Activated naive CD4-positive, alpha-beta T cell treated with anti-CD3 and anti-CD28 coated beads, Interleukin-2, amount 50 U/mL, for 72 hours (primary cell): ENCODE measurements at regions not wholly inside any gene's neighbourhood (a gene's known extent, or its start where the extent isn't known, plus 50 kb on each side); places are given as distances from the start of the nearest gene placed in this dataset.

ENCODE experiments used
- ATAC-seq, 2 donors: fragments of 150-1000 bp; cut with Tn5 transposase; 2 replicates each; pipeline ENCODE4 v1.10.0; 2021; ENCODE audit warnings: mild to moderate bottlenecking in 2 of 2, moderate library complexity in 2 of 2
- DNase-seq, 2 donors: peaks; one replicate each; pipeline ENCODE4 v3.0.0; 2021 to 2022; ENCODE audit warnings: low spot score in 2 of 2
- H3K27ac Mint-ChIP-seq, 2 donors: one replicate each; pipeline ENCODE4 v1.8.0; 2022; ENCODE audit warnings: mild to moderate bottlenecking in 2 of 2, mixed read lengths in 2 of 2
- H3K36me3 Mint-ChIP-seq, 2 donors: one replicate each; pipeline ENCODE4 v1.8.0; 2022; ENCODE audit warnings: mixed read lengths in 2 of 2
- H3K9me3 Mint-ChIP-seq, 2 donors: one replicate each; pipeline ENCODE4 v1.8.0; 2022; ENCODE audit warnings: mixed read lengths in 2 of 2

GRCh38 chr11:109526931-109527330 is 104.9 kb downstream of the C11orf87 start:
- DNase-seq (no peak), ATAC-seq (no peak)
- Mint-ChIP-seq H3K27ac (no peak overlapping the region), H3K9me3 (peaks cover 4 to 16% of the 10 kb centered on the region in 2 donors), H3K36me3 (no peaks in the 10 kb centered on the region)

DNA sequence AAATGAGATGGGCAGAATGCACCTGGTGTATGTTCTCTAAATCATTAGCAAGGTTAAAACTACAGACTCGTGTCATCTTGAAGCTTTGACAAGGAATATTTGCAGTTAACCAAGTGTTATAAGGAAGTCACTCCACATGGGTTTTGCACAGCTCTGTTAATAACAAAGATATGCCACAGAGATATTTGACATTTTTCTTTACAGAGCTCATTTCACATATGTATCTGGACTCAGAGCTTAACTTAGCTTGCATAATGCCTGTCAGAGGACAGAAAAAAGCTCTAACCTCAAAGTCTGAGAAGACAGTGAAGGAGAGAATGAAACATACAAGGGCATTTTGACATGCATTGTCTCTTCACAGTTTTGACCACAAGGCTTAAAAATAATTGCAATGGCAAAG is 105.5 kb downstream of the C11orf87 start:
- peaks cover 4 to 16% of the 10 kb centered on the region in 2 donors for H3K9me3 Mint-ChIP-seq
- DNase-seq, result no peak
- no peak overlapping the region for H3K27ac Mint-ChIP-seq
- no peaks in the 10 kb centered on the region for H3K36me3 Mint-ChIP-seq
- ATAC-seq, result no peak

DNA sequence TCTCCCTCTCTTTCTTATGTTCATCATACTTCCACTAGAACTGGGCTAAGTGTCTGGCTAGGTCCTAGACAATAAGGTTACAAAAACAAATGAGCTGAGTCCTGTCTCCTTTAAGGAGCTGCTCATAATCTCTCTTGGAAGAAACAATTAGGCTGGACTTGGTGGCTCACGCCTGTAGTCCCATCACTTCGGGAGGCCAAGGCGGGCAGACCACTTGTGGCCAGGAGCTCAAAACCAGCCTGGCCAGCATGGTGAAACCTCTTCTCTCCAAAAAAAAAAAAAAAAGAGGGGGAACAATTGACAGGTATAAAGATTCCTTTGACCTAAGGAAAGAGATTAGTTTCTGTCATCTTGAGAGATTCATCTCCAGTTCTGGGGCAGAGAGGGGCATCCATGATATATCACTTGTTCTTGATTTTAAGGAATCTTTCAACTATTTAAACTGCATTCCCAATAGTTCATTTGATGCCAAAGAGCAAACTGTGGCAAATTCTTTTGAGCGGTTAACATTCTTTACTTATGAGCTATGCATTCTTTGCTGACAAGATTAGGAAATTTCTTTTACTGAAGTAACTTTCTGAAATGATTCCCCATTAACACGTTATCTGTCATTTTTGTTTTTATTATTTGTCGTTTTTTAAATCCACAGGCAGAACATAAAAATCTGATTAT is 125.5 kb downstream of the C11orf87 start:
- Mint-ChIP-seq H3K27ac (no peak overlapping the region), H3K36me3 (no peaks in the 10 kb centered on the region), H3K9me3 (peaks cover 3 to 4% of the 10 kb centered on the region in 2 donors)
- DNase-seq, result no peak
- ATAC-seq, result no peak

- no peak overlapping the region for H3K27ac Mint-ChIP-seq
- no peak for DNase-seq
- no peak for ATAC-seq
- peaks cover 0 to 4% of the 10 kb centered on the region in 2 donors for H3K9me3 Mint-ChIP-seq
- no peaks in the 10 kb centered on the region for H3K36me3 Mint-ChIP-seq
These were observed 130.4 kb downstream of the C11orf87 start for GRCh38 chr11:109552376-109552775.

DNA sequence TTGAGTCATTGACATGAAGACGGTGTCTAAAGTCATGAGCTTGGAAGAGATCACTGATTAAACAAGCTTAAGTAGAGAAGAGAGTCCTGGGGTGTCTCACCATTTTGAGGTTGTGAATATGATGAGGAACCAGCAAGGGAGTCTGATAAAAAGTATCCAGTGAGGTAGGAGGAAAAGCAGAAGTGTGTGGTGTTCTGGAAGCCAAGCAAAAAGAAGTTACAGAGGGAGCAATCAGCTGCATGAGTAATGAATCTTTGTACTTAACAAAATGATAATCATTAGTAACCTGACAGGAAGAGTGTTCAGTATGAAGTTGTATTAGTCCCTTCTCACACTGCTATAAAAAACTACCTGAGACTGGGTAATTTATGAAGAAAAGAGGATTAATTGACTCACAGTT is 131.3 kb downstream of the C11orf87 start:
- no peak for ATAC-seq
- no peak for DNase-seq
- no peaks in the 10 kb centered on the region for H3K36me3 Mint-ChIP-seq
- H3K27ac Mint-ChIP-seq, result no peak overlapping the region
- peaks cover 2 to 4% of the 10 kb centered on the region in 2 donors for H3K9me3 Mint-ChIP-seq

GRCh38 chr11:109554951-109555350 is 133.0 kb downstream of the C11orf87 start:
- ATAC-seq (no peak), DNase-seq (no peak)
- peaks cover 2 to 8% of the 10 kb centered on the region in 2 donors for H3K9me3 Mint-ChIP-seq
- H3K36me3 Mint-ChIP-seq, result no peaks in the 10 kb centered on the region
- H3K27ac Mint-ChIP-seq, result no peak overlapping the region

DNA sequence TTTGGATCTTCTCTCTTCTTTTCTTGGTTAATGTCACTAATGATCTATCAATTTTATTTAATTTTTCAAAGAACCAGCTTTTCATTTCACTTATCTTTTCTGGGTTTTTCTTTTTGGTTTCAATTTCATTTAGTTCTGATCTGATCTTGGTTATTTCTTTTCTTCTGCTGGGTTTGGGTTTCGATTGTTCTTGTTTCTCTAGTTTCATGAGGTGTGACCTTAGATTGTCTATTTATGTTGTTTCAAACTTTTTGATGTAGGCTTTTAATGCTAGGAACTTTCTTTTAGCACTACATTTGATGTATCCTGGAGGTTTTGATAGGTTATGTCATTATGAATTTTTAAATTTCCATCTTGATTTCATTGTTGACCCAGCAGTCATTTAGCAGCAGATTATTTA is 142.3 kb downstream of the C11orf87 start:
- ATAC-seq (no peak), DNase-seq (no peak)
- Mint-ChIP-seq H3K27ac (no peak overlapping the region), H3K36me3 (peaks cover 4 to 7% of the 10 kb centered on the region in 2 donors), H3K9me3 (peaks cover 12 to 25% of the 10 kb centered on the region in 2 donors)

- Mint-ChIP-seq H3K27ac (no peak overlapping the region), H3K36me3 (no peaks in the 10 kb centered on the region), H3K9me3 (peaks cover 0 to 5% of the 10 kb centered on the region in 2 donors)
- no peak for ATAC-seq
- no peak for DNase-seq
These were observed 160.5 kb downstream of the C11orf87 start for GRCh38 chr11:109582470-109582869.

- Mint-ChIP-seq H3K27ac (no peak overlapping the region), H3K36me3 (no peaks in the 10 kb centered on the region), H3K9me3 (peaks cover 5% of the 10 kb centered on the region in 2 donors)
- DNase-seq (no peak), ATAC-seq (no peak)
These were observed 162.3 kb downstream of the C11orf87 start for GRCh38 chr11:109584001-109584972.

- Mint-ChIP-seq H3K36me3 (no peaks in the 10 kb centered on the region), H3K27ac (no peak overlapping the region), H3K9me3 (peaks cover 0 to 13% of the 10 kb centered on the region in 2 donors)
- ATAC-seq (no peak), DNase-seq (no peak)
These were observed 164.8 kb downstream of the C11orf87 start for GRCh38 chr11:109586789-109587188.

DNA sequence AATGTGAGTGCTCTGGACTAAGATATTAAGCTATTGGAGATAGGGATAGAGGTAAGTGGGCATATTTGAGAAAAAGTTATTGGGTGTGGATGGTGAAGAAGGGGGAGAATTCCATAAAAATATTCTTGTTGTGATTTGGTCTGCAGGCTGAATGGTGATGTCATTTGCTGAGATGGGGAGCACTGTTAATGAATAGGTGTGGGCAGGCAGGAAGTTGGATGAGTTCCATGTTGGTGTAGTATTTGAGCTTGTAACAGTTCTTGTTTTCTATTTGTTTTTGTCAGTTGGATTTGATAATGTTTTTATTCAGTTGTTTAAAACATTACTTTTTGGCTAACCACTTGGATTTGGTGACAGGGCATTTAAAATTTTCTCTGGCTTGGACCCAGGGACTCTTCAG is 168.8 kb downstream of the C11orf87 start:
- Mint-ChIP-seq H3K27ac (no peak overlapping the region), H3K9me3 (peaks cover 0 to 13% of the 10 kb centered on the region in 2 donors), H3K36me3 (no peaks in the 10 kb centered on the region)
- ATAC-seq, result no peak
- no peak for DNase-seq

GRCh38 chr11:109597336-109597735 is 175.3 kb downstream of the C11orf87 start:
- DNase-seq (no peak), ATAC-seq (no peak)
- Mint-ChIP-seq H3K27ac (no peak overlapping the region), H3K9me3 (no peaks in the 10 kb centered on the region), H3K36me3 (no peaks in the 10 kb centered on the region)

- DNase-seq, result no peak
- peaks cover 3 to 4% of the 10 kb centered on the region in 2 donors for H3K9me3 Mint-ChIP-seq
- H3K27ac Mint-ChIP-seq, result no peak overlapping the region
- no peak for ATAC-seq
- H3K36me3 Mint-ChIP-seq, result no peaks in the 10 kb centered on the region
These were observed 182.8 kb downstream of the C11orf87 start for GRCh38 chr11:109604481-109605400.

GRCh38 chr11:109606256-109606655 is 184.3 kb downstream of the C11orf87 start:
- ATAC-seq, result no peak
- H3K9me3 Mint-ChIP-seq, result peaks cover 3 to 4% of the 10 kb centered on the region in 2 donors
- no peak overlapping the region for H3K27ac Mint-ChIP-seq
- H3K36me3 Mint-ChIP-seq, result no peaks in the 10 kb centered on the region
- no peak for DNase-seq

DNA sequence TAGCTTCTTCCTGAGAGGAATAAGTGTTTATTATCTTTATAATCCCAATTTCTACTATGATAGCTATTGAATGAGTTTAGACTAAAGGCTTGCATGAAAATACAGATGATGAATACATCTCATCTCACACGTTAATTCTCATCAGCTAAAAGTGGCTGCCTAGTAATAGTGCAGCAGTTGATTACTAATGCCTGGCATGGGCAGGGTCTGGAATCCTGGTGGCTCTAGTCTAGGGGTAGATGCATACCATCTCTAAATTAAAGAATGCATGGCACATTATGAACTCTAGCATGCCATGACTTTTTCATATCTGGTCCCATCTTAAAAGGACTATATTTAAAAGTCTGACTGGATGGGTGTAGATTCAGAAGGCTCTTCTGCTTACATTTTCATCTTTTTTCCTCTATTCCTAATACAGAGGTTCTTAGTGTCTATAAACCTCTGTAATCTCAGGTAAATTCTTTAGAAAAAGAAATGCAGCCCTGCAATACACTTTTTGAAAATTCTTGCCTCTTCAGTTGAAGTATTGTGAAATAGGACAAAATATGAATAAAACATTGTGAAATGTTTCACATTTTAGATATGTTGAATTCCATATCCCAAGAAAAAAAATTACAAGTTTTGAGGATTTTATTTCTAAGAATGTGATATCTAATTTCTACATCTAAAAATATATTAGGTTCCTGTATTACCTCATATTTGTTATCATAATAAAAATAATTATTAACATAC is 187.6 kb downstream of the C11orf87 start:
- ATAC-seq (no peak), DNase-seq (no peak)
- Mint-ChIP-seq H3K36me3 (no peaks in the 10 kb centered on the region), H3K9me3 (peaks cover 8 to 10% of the 10 kb centered on the region in 2 donors), H3K27ac (no peak overlapping the region)

GRCh38 chr11:109612496-109612895 is 190.5 kb downstream of the C11orf87 start:
- ATAC-seq, result no peak
- H3K27ac Mint-ChIP-seq, result no peak overlapping the region
- H3K9me3 Mint-ChIP-seq, result peaks cover 15% of the 10 kb centered on the region in 2 donors
- H3K36me3 Mint-ChIP-seq, result no peaks in the 10 kb centered on the region
- no peak for DNase-seq
